Muscle of leg (tissue), 3 donors: ENCODE measurements at regions not wholly inside any gene's neighbourhood (a gene's known extent, or its start where the extent isn't known, plus 50 kb on each side); places are given as distances from the start of the nearest gene placed in this dataset.

Experiments used
- DNase-seq: peaks from one replicate; pipeline ENCODE4 v3.0.0; 2013
- H3K27ac ChIP-seq: one replicate; pipeline ENCODE4 v1.5.1; 2013; ENCODE audit warnings: mild to moderate bottlenecking, low read length, control low read depth
- H3K27me3 ChIP-seq: one replicate; pipeline ENCODE4 v1.6.1; 2013; ENCODE audit warnings: low read length; ENCODE audit not compliant: control insufficient read depth, insufficient read depth
- H3K36me3 ChIP-seq: one replicate; pipeline ENCODE4 v1.6.1; 2013; ENCODE audit warnings: low read length; ENCODE audit not compliant: control insufficient read depth, insufficient read depth
- H3K4me1 ChIP-seq: one replicate; pipeline ENCODE4 v1.6.1; 2013; ENCODE audit warnings: low read length; ENCODE audit not compliant: control insufficient read depth, insufficient read depth
- H3K4me3 ChIP-seq: one replicate; pipeline ENCODE4 v1.5.1; 2013; ENCODE audit warnings: low read length, control low read depth
- H3K9me3 ChIP-seq: replicated peaks from 2 replicates; pipeline ENCODE4 v1.6.1; 2013; ENCODE audit warnings: low read depth, low read length; ENCODE audit not compliant: control insufficient read depth
- WGBS: methylation state at CpG from one replicate; pipeline ENCODE4 v1.1.5; 2013; ENCODE audit warnings: missing lambda C conversion rate; ENCODE audit not compliant: insufficient coverage; 5-methylcytosine and 5-hydroxymethylcytosine counted together

GRCh38 chr18:77905449-77906055 lies 655.9 kb downstream of the GALR1 start:
- Histone ChIP-seq H3K9me3 (no peaks in the 10 kb centered on the region), H3K27me3 (peaks cover 9% of the 10 kb centered on the region)
- WGBS: 87% methylated on average over 28 of the region's 34 CpGs

GRCh38 chr18:77906103-77906892 lies 656.6 kb downstream of the GALR1 start:
- Histone ChIP-seq H3K4me3 (no peak overlapping the region), H3K27ac (no peak overlapping the region), H3K9me3 (no peaks in the 10 kb centered on the region), H3K27me3 (peaks cover 16% of the 10 kb centered on the region), H3K4me1 (no peaks in the 10 kb centered on the region), H3K36me3 (no peaks in the 10 kb centered on the region)
- no peak for DNase-seq
- WGBS: 75% methylated on average over 21 of the region's 27 CpGs

More at GRCh38 chr18:77905449-77906055, 655.9 kb downstream of the GALR1 start:
- Histone ChIP-seq H3K4me1 (no peaks in the 10 kb centered on the region), H3K4me3 (no peak overlapping the region), H3K27ac (no peak overlapping the region), H3K36me3 (no peaks in the 10 kb centered on the region)
- DNase-seq: no peak

- no peaks in the 10 kb centered on the region for H3K4me1 ChIP-seq
- no peak overlapping the region for H3K27ac ChIP-seq
- H3K27me3 ChIP-seq: peaks cover 26% of the 10 kb centered on the region
- 90% methylated on average over 8 of the region's 15 CpGs for WGBS
- no peak for DNase-seq
- no peaks in the 10 kb centered on the region for H3K9me3 ChIP-seq
- H3K36me3 ChIP-seq: no peaks in the 10 kb centered on the region
- H3K4me3 ChIP-seq: no peak overlapping the region
Measured at GRCh38 chr18:77910347-77910746, 660.7 kb downstream of the GALR1 start.

- H3K4me1 ChIP-seq: no peaks in the 10 kb centered on the region
- H3K4me3 ChIP-seq: no peak overlapping the region
- H3K27ac ChIP-seq: no peak overlapping the region
- no peak for DNase-seq
- peaks cover 28% of the 10 kb centered on the region for H3K27me3 ChIP-seq
- no peaks in the 10 kb centered on the region for H3K9me3 ChIP-seq
- no peaks in the 10 kb centered on the region for H3K36me3 ChIP-seq
- 18% methylated on average over 12 of the region's 20 CpGs for WGBS
Measured at GRCh38 chr18:77911971-77912605, 662.4 kb downstream of the GALR1 start.

GRCh38 chr18:77918730-77919129 lies 669.1 kb downstream of the GALR1 start:
- Histone ChIP-seq H3K9me3 (no peaks in the 10 kb centered on the region), H3K4me1 (no peaks in the 10 kb centered on the region), H3K27ac (no peak overlapping the region), H3K27me3 (peaks cover 3% of the 10 kb centered on the region), H3K4me3 (no peak overlapping the region), H3K36me3 (no peaks in the 10 kb centered on the region)
- WGBS: 82% methylated on average over 5 of the region's 5 CpGs
- DNase-seq: no peak

GRCh38 chr18:77919923-77920322 lies 670.3 kb downstream of the GALR1 start:
- DNase-seq: no peak
- no peaks in the 10 kb centered on the region for H3K36me3 ChIP-seq
- no peaks in the 10 kb centered on the region for H3K4me1 ChIP-seq
- WGBS: 74% methylated on average over 4 of the region's 4 CpGs
- H3K27me3 ChIP-seq: peaks cover 3% of the 10 kb centered on the region
- no peak overlapping the region for H3K4me3 ChIP-seq
- no peak overlapping the region for H3K27ac ChIP-seq
- no peaks in the 10 kb centered on the region for H3K9me3 ChIP-seq

GRCh38 chr18:77935342-77935741 lies 685.7 kb downstream of the GALR1 start:
- Histone ChIP-seq H3K27me3 (no peaks in the 10 kb centered on the region), H3K4me3 (no peak overlapping the region), H3K4me1 (no peaks in the 10 kb centered on the region), H3K27ac (no peak overlapping the region), H3K9me3 (no peaks in the 10 kb centered on the region), H3K36me3 (no peaks in the 10 kb centered on the region)
- WGBS: no CpG with 5 or more reads among the region's 1 CpG
- no peak for DNase-seq

GRCh38 chr18:77940566-77940965 lies 690.9 kb downstream of the GALR1 start:
- Histone ChIP-seq H3K27ac (no peak overlapping the region), H3K36me3 (no peaks in the 10 kb centered on the region), H3K9me3 (no peaks in the 10 kb centered on the region), H3K27me3 (no peaks in the 10 kb centered on the region), H3K4me3 (no peak overlapping the region), H3K4me1 (no peaks in the 10 kb centered on the region)
- 86% methylated on average over 6 of the region's 10 CpGs for WGBS
- no peak for DNase-seq

GRCh38 chr18:77944533-77944932 lies 694.9 kb downstream of the GALR1 start:
- H3K9me3 ChIP-seq: no peaks in the 10 kb centered on the region
- H3K27me3 ChIP-seq: no peaks in the 10 kb centered on the region
- WGBS: 77% methylated on average over 7 of the region's 7 CpGs
- DNase-seq: no peak
- H3K36me3 ChIP-seq: no peaks in the 10 kb centered on the region
- no peaks in the 10 kb centered on the region for H3K4me1 ChIP-seq
- H3K4me3 ChIP-seq: no peak overlapping the region
- no peak overlapping the region for H3K27ac ChIP-seq

- Histone ChIP-seq H3K4me3 (no peak overlapping the region), H3K4me1 (no peaks in the 10 kb centered on the region), H3K9me3 (no peaks in the 10 kb centered on the region), H3K36me3 (no peaks in the 10 kb centered on the region), H3K27ac (no peak overlapping the region), H3K27me3 (no peaks in the 10 kb centered on the region)
- DNase-seq: peak; percentile 1
- 24% methylated on average over 2 of the region's 2 CpGs for WGBS
Measured at GRCh38 chr18:77948567-77948966, 698.9 kb downstream of the GALR1 start.
